Osteocyte (in vitro differentiated cells): ENCODE measurements at regions not wholly inside any gene's neighbourhood (a gene's known extent, or its start where the extent isn't known, plus 50 kb on each side); places are given as distances from the start of the nearest gene placed in this dataset.
A peak's percentile ranks its signal among the peaks of the same experiment; 100 is the strongest.

ENCODE experiments used
- DNase-seq: peaks from one replicate; pipeline ENCODE4 v3.0.0; 2021; ENCODE audit warnings: mixed read lengths; ENCODE audit not compliant: unreplicated experiment; ENCODE audit errors: extremely low spot score
- H3K27ac Mint-ChIP-seq: one replicate; pipeline ENCODE4 v1.8.0; 2021; ENCODE audit warnings: mild to moderate bottlenecking, mixed read lengths; ENCODE audit not compliant: unreplicated experiment
- H3K27me3 Mint-ChIP-seq: one replicate; pipeline ENCODE4 v1.8.0; 2021; ENCODE audit warnings: mixed read lengths; ENCODE audit not compliant: unreplicated experiment
- H3K36me3 Mint-ChIP-seq: one replicate; pipeline ENCODE4 v1.8.0; 2021; ENCODE audit warnings: mixed read lengths; ENCODE audit not compliant: unreplicated experiment
- H3K4me1 Mint-ChIP-seq: one replicate; pipeline ENCODE4 v1.8.0; 2021; ENCODE audit warnings: mixed read lengths; ENCODE audit not compliant: unreplicated experiment
- H3K4me3 Mint-ChIP-seq: one replicate; pipeline ENCODE4 v1.8.0; 2021; ENCODE audit warnings: mild to moderate bottlenecking, moderate library complexity, mixed read lengths; ENCODE audit not compliant: unreplicated experiment
- H3K9me3 Mint-ChIP-seq: one replicate; pipeline ENCODE4 v1.8.0; 2021; ENCODE audit warnings: mixed read lengths; ENCODE audit not compliant: unreplicated experiment
- TF ChIP-seq, protein P1 (sequence below): fragments of 200-600 bp; sonication (generic); IDR thresholded peaks from 2 replicates; pipeline ENCODE4 v1.5.0; 2021; ENCODE audit warnings: antibody characterized with exemption, mild to moderate bottlenecking, moderate library complexity

DNA sequence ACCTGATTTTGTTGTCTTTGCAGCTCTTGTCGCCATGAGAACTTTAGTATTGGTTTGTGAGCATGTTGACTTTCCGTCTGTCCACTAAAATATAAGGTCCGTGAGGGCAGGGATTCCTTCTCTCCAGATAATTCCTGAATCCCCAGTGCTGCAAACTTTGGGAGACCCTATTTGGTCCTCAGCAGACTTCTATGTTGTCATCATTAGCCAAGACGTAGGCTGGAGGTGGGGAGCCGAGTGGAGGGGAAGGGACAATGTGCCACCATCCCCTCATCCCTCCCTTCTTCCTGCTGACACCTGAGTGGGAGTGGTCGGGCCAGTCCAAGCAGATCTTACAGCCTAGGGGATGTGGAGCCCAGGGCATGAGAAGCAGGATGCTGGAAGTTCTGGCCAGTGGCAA, 690.6 kb downstream of the TBC1D22A start:
- TF ChIP-seq, protein P1, sequence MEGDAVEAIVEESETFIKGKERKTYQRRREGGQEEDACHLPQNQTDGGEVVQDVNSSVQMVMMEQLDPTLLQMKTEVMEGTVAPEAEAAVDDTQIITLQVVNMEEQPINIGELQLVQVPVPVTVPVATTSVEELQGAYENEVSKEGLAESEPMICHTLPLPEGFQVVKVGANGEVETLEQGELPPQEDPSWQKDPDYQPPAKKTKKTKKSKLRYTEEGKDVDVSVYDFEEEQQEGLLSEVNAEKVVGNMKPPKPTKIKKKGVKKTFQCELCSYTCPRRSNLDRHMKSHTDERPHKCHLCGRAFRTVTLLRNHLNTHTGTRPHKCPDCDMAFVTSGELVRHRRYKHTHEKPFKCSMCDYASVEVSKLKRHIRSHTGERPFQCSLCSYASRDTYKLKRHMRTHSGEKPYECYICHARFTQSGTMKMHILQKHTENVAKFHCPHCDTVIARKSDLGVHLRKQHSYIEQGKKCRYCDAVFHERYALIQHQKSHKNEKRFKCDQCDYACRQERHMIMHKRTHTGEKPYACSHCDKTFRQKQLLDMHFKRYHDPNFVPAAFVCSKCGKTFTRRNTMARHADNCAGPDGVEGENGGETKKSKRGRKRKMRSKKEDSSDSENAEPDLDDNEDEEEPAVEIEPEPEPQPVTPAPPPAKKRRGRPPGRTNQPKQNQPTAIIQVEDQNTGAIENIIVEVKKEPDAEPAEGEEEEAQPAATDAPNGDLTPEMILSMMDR, result no peak
- DNase-seq, result peak; percentile 69
- H3K4me3 Mint-ChIP-seq, result no peak overlapping the region
- H3K36me3 Mint-ChIP-seq, result no peaks in the 10 kb centered on the region
- H3K9me3 Mint-ChIP-seq, result peaks cover 35% of the 10 kb centered on the region
- no peaks in the 10 kb centered on the region for H3K4me1 Mint-ChIP-seq
- H3K27me3 Mint-ChIP-seq, result no peaks in the 10 kb centered on the region
- H3K27ac Mint-ChIP-seq, result no peak overlapping the region

DNA sequence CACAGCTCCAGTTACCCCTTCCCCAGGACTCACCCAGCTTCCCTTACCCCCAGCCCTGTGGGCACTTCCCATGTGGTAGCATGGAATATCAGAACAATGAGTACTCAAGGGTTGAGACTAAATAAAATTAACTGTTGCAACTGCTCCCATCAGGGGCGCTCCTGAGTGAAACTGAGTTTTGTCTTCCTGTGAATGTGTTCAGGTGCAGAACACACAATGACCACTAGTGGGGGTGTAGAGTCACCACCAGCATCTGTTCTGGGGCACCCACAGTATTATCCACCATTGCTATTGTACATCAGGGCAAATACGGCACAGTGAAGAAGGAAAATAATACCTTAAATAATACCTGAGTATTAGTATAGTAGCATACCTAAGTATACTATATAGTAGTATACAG, 689.7 kb downstream of the TBC1D22A start:
- no peaks in the 10 kb centered on the region for H3K27me3 Mint-ChIP-seq
- TF ChIP-seq, protein P1, result no peak
- no peaks in the 10 kb centered on the region for H3K4me1 Mint-ChIP-seq
- no peak overlapping the region for H3K27ac Mint-ChIP-seq
- peaks cover 40% of the 10 kb centered on the region for H3K9me3 Mint-ChIP-seq
- no peaks in the 10 kb centered on the region for H3K36me3 Mint-ChIP-seq
- no peak for DNase-seq
- H3K4me3 Mint-ChIP-seq, result no peak overlapping the region

DNA sequence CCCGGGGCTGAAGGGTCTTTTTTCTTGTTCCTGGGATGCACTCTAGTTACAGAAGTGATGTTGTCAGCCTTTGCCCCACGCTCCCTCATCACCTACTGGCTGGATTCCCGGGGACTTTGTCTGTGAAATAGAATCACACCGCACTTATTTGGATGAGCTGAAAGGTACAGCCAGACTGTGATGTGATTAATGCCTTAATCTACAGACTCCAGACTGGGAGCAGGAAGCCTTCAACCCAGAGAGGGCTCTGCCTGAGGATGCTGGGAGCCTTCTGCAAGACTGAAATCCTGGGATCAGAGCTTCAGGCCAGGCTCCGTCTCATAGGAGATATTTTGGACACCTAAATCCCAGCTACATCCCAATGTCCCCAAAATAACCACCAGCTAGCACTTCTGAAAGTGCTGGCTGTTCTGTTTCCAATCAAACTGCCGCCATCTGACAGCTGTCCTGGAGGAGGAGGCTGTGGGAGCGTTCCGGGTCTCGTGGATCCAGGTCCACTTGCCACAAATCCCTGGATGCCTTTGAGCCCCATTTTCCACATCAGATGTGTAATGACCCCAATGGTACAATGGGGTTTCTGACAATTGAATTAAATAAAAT, 688.5 kb downstream of the TBC1D22A start:
- H3K36me3 Mint-ChIP-seq, result no peaks in the 10 kb centered on the region
- no peaks in the 10 kb centered on the region for H3K27me3 Mint-ChIP-seq
- H3K4me3 Mint-ChIP-seq, result no peak overlapping the region
- no peak for DNase-seq
- no peak overlapping the region for H3K27ac Mint-ChIP-seq
- peaks cover 48% of the 10 kb centered on the region for H3K9me3 Mint-ChIP-seq
- TF ChIP-seq, protein P1, result no peak
- H3K4me1 Mint-ChIP-seq, result no peaks in the 10 kb centered on the region

DNA sequence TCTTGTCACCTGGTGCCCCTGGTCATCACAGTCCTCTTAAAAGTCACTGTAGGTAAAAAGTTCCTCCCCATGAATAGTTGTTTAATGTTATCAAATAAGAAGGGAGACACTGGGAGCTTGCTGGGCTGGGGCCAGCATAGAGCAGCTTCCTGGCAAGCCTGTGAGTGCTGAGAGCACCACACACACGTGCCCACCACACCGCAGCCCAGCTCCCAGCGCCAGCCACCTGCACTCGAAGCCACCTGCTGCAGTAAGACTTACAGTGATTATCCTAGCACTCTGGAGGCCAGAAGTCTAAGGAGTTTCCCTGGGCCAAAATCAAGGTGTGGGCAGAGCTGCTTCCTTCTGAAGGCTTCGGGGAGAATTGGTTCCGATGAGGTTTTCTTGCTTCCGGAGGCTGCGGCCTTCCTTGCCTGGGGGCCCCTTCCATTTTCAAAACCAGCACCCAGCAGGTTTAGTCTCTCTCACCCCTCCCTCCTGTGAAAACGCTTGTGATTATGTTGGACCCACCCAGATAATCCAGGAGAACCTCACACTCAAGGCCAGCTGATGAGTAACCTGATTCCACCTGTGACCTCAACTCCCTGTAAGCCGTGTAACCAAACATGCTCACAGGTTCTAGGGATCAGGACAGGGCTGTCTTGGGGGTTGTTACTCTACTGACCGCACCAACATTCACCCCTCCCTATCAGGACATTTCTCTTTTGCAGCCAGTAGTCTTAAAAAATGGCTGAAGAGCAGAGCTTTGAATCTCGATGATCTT, 687.2 kb downstream of the TBC1D22A start:
- Mint-ChIP-seq H3K27me3 (no peaks in the 10 kb centered on the region), H3K9me3 (peaks cover 40% of the 10 kb centered on the region), H3K4me1 (no peaks in the 10 kb centered on the region), H3K27ac (no peak overlapping the region), H3K4me3 (no peak overlapping the region), H3K36me3 (no peaks in the 10 kb centered on the region)
- TF ChIP-seq, protein P1, result no peak
- no peak for DNase-seq
